H9 (cell line): ENCODE measurements at regions not wholly inside any gene's neighbourhood (a gene's known extent, or its start where the extent isn't known, plus 50 kb on each side); places are given as distances from the start of the nearest gene placed in this dataset.

Source experiments
- DNase-seq: peaks from one replicate; pipeline ENCODE4 v3.0.0-alpha.2; 2017
- H2AFZ ChIP-seq: one replicate; pipeline ENCODE4 v1.6.1; 2013; ENCODE audit warnings: mild to moderate bottlenecking, low read length, control low read depth, moderate library complexity
- H2AK5ac ChIP-seq: 2 replicates; pipeline ENCODE4 v1.6.1; 2013; ENCODE audit warnings: low read length, control low read depth, mixed read lengths; ENCODE audit not compliant: insufficient read length
- H2BK120ac ChIP-seq: one replicate; pipeline ENCODE4 v1.6.1; 2013; ENCODE audit warnings: low read depth, mild to moderate bottlenecking, low read length, control low read depth, inconsistent platforms; ENCODE audit not compliant: poor library complexity, severe bottlenecking
- H2BK12ac ChIP-seq: 2 replicates; pipeline ENCODE4 v1.6.1; 2013; ENCODE audit warnings: low read length, control low read depth, mixed read lengths, low read depth; ENCODE audit not compliant: insufficient read length
- H2BK15ac ChIP-seq: 2 replicates; pipeline ENCODE4 v1.6.1; 2013; ENCODE audit warnings: low read depth, low read length, control low read depth
- H2BK20ac ChIP-seq: one replicate; pipeline ENCODE4 v1.6.1; 2013; ENCODE audit warnings: low read depth, mild to moderate bottlenecking, low read length, control low read depth, inconsistent platforms; ENCODE audit not compliant: poor library complexity, severe bottlenecking
- H2BK5ac ChIP-seq: 2 replicates; pipeline ENCODE4 v1.6.1; 2013; ENCODE audit warnings: low read length, control low read depth, mixed read lengths; ENCODE audit not compliant: insufficient read length
- H3K14ac ChIP-seq: 2 replicates; pipeline ENCODE4 v1.6.1; 2013; ENCODE audit warnings: low read length, control low read depth; ENCODE audit not compliant: insufficient read depth
- H3K18ac ChIP-seq: 2 replicates; pipeline ENCODE4 v1.6.1; 2013; ENCODE audit warnings: low read depth, mild to moderate bottlenecking, mixed read lengths, low read length, control low read depth; ENCODE audit not compliant: insufficient read length
- H3K23ac ChIP-seq: 2 replicates; pipeline ENCODE4 v1.6.1; 2013; ENCODE audit warnings: low read length, control low read depth, mixed read lengths, low read depth; ENCODE audit not compliant: insufficient read length
- H3K23me2 ChIP-seq: 2 replicates; pipeline ENCODE4 v1.6.1; 2013; ENCODE audit warnings: low read depth, mild to moderate bottlenecking, mixed read lengths, low read length, control low read depth; ENCODE audit not compliant: insufficient read length, poor library complexity, severe bottlenecking
- H3K27ac ChIP-seq: 2 replicates; pipeline ENCODE4 v1.5.1; 2013; ENCODE audit warnings: low read length, control low read depth, mixed read lengths, low read depth; ENCODE audit not compliant: insufficient read length
- H3K27me3 ChIP-seq: 2 replicates; pipeline ENCODE4 v1.6.1; 2013; ENCODE audit warnings: low read length, control low read depth, inconsistent platforms; ENCODE audit not compliant: insufficient read depth
- H3K4ac ChIP-seq: 2 replicates; pipeline ENCODE4 v1.6.1; 2013; ENCODE audit warnings: low read depth, mild to moderate bottlenecking, control low read depth, inconsistent platforms, low read length, moderate library complexity
- H3K4me1 ChIP-seq: 2 replicates; pipeline ENCODE4 v1.6.1; 2013; ENCODE audit warnings: low read length, control low read depth, inconsistent platforms; ENCODE audit not compliant: insufficient read depth
- H3K4me2 ChIP-seq: 2 replicates; pipeline ENCODE4 v1.6.1; 2013; ENCODE audit warnings: low read length, control low read depth, mixed read lengths; ENCODE audit not compliant: insufficient read length, insufficient read depth
- H3K56ac ChIP-seq: 2 replicates; pipeline ENCODE4 v1.6.1; 2013; ENCODE audit warnings: low read depth, mild to moderate bottlenecking, mixed read lengths, low read length, control low read depth; ENCODE audit not compliant: insufficient read length
- H3K79me1 ChIP-seq: 2 replicates; pipeline ENCODE4 v1.6.1; 2013; ENCODE audit warnings: low read depth, mild to moderate bottlenecking, moderate library complexity, low read length, control low read depth, inconsistent platforms; ENCODE audit not compliant: insufficient read depth, poor library complexity, severe bottlenecking
- H3K79me2 ChIP-seq: 2 replicates; pipeline ENCODE4 v1.6.1; 2013; ENCODE audit warnings: low read length, control low read depth, inconsistent platforms; ENCODE audit not compliant: insufficient read depth
- H3K9ac ChIP-seq: 2 replicates; pipeline ENCODE4 v1.6.1; 2013; ENCODE audit warnings: low read length, control low read depth, mixed read lengths; ENCODE audit not compliant: insufficient read length; ENCODE audit errors: extremely low read depth
- H3K9me3 ChIP-seq: one replicate; pipeline ENCODE4 v1.6.1; 2013; ENCODE audit warnings: low read depth, low read length, inconsistent platforms; ENCODE audit not compliant: control insufficient read depth
- H3T11ph ChIP-seq: one replicate; pipeline ENCODE4 v1.6.1; 2013; ENCODE audit warnings: mild to moderate bottlenecking, low read length, control low read depth, inconsistent platforms
- H4K20me1 ChIP-seq: one replicate; pipeline ENCODE4 v1.6.1; 2013; ENCODE audit not compliant: control insufficient read depth, insufficient read length, insufficient read depth
- H4K5ac ChIP-seq: 2 replicates; pipeline ENCODE4 v1.6.1; 2013; ENCODE audit warnings: low read depth, mild to moderate bottlenecking, mixed read lengths, low read length, control low read depth; ENCODE audit not compliant: insufficient read length
- H4K8ac ChIP-seq: replicated peaks from 2 replicates; pipeline ENCODE4 v1.6.1; 2013; ENCODE audit warnings: low read length, control low read depth, mixed read lengths, low read depth; ENCODE audit not compliant: insufficient read length
- H4K91ac ChIP-seq: 2 replicates; pipeline ENCODE4 v1.6.1; 2013; ENCODE audit warnings: low read depth, mild to moderate bottlenecking, moderate library complexity, mixed read lengths, low read length, control low read depth; ENCODE audit not compliant: insufficient read length
- H3K27ac Mint-ChIP-seq, 3 experiments: 2 replicates in 2 of 3; 3 replicates in 1 of 3; pipeline ENCODE4 v1.8.0; 2020 to 2021; ENCODE audit warnings: mixed read lengths in 3 of 3, mild to moderate bottlenecking in 1 of 3, moderate library complexity in 1 of 3
- H3K27me3 Mint-ChIP-seq: 2 replicates; pipeline ENCODE4 v1.8.0; 2021; ENCODE audit warnings: low read depth, mild to moderate bottlenecking, moderate library complexity, mixed read lengths
- H3K36me3 Mint-ChIP-seq, 3 experiments: 2 replicates in 2 of 3; 3 replicates in 1 of 3; pipeline ENCODE4 v1.8.0; 2020 to 2021; ENCODE audit warnings: low read depth in 3 of 3, mixed read lengths in 3 of 3; ENCODE audit not compliant: insufficient read depth in 1 of 3
- H3K4me1 Mint-ChIP-seq, 2 experiments: 2 replicates each; pipeline ENCODE4 v1.8.0; 2020; ENCODE audit warnings: mixed read lengths in 2 of 2
- H3K4me3 Mint-ChIP-seq, 2 experiments: 2 replicates in 1 of 2; 3 replicates in 1 of 2; pipeline ENCODE4 v1.8.0; 2020 to 2021; ENCODE audit warnings: mild to moderate bottlenecking in 2 of 2, mixed read lengths in 2 of 2, moderate library complexity in 1 of 2
- H3K9me3 Mint-ChIP-seq, 2 experiments: 2 replicates in 1 of 2; 3 replicates in 1 of 2; pipeline ENCODE4 v1.8.0; 2020; ENCODE audit warnings: mild to moderate bottlenecking in 2 of 2, mixed read lengths in 2 of 2, moderate library complexity in 1 of 2
- CTCF ChIP-seq: fragments of 200-600 bp; sonication (generic); conservative IDR thresholded peaks from 3 replicates; pipeline ENCODE4 v1.8.0; 2021; ENCODE audit warnings: antibody characterized with exemption, mild to moderate bottlenecking
- WGBS: extraction: QIAGEN DNeasy Blood & Tissue Kit; methylation state at CpG from one replicate; pipeline ENCODE4 v1.1.7; 2013; ENCODE audit warnings: missing lambda C conversion rate, low lambda C conversion rate, mixed read lengths; ENCODE audit not compliant: insufficient read length; ENCODE audit errors: extremely low coverage; 5-methylcytosine and 5-hydroxymethylcytosine counted together

DNA sequence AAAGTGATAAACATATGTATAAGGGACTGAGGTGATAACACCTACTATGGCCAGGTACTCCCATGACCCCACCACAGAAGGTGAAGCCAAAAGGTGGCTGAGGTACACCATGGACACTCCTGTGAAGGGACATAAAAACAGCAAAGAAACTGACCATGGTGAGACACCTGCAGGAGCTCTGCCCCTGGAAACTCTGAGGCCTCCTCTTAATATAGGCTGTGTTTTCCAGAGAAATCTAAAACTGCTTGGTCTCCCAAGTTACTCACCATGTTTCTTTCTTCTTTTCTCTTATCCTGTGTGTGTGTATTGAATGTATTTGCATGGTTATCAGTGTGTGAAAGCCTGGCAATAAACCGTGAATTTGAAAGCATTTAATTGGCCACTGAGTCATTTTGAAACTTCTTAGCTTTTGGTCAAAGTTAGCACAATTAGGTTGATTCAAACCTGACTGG lies 739.3 kb upstream of the GCFC2 start:
- no peaks in the 10 kb centered on the region; the same call in 1 of the 2 replicates for H3K4me1 ChIP-seq
- H3K36me3 Mint-ChIP-seq = peaks cover 5 to 13% (median 12%) of the 10 kb centered on the region in 3 experiments
- H3K4ac ChIP-seq = no peak overlapping the region
- H3K18ac ChIP-seq = no peak overlapping the region
- no peaks in the 10 kb centered on the region for H3K23me2 ChIP-seq
- H3K9ac ChIP-seq = no peak overlapping the region
- no CpG with 5 or more reads among the region's 1 CpG for WGBS
- H2BK5ac ChIP-seq = no peak overlapping the region
- H3K27me3 Mint-ChIP-seq = no peaks in the 10 kb centered on the region
- no peak overlapping the region for H3K27ac ChIP-seq
- H2AFZ ChIP-seq = peak overlapping the region; percentile 6
- H4K20me1 ChIP-seq = no peaks in the 10 kb centered on the region
- no peak overlapping the region for H3K4me3 Mint-ChIP-seq
- no peak overlapping the region for H2BK15ac ChIP-seq
- no peaks in the 10 kb centered on the region for H3K27me3 ChIP-seq
- no peak overlapping the region for H2AK5ac ChIP-seq
- no peak overlapping the region for H3K4me2 ChIP-seq
- peaks cover 11 to 16% of the 10 kb centered on the region in 2 experiments for H3K4me1 Mint-ChIP-seq
- no peaks in the 10 kb centered on the region for H3K79me2 ChIP-seq
- no peak for DNase-seq
- H3K14ac ChIP-seq = no peak overlapping the region
- no peak overlapping the region for H4K5ac ChIP-seq
- no peak overlapping the region for H2BK120ac ChIP-seq
- peaks cover 10 to 14% of the 10 kb centered on the region in 2 experiments for H3K9me3 Mint-ChIP-seq
- no peaks in the 10 kb centered on the region for H3K79me1 ChIP-seq
- no peak for TF ChIP-seq CTCF
- H3T11ph ChIP-seq = no peak overlapping the region
- H2BK20ac ChIP-seq = no peak overlapping the region
- H3K23ac ChIP-seq = no peak overlapping the region
- no peak overlapping the region for H4K91ac ChIP-seq
- no peak overlapping the region for H4K8ac ChIP-seq
- no peaks in the 10 kb centered on the region for H3K9me3 ChIP-seq
- no peak overlapping the region for H3K27ac Mint-ChIP-seq
- H2BK12ac ChIP-seq = no peak overlapping the region
- H3K56ac ChIP-seq = no peak overlapping the region
